ENCODE measurements at regions not wholly inside any gene's neighbourhood (a gene's known extent, or its start where the extent isn't known, plus 50 kb on each side); places are given as distances from the start of the nearest gene placed in this dataset.
"Not testable (repeated sequence)": the region's sequence is repeated elsewhere in the genome, so short reads cannot be mapped to it uniquely, and the experiment has no call there.

- CTCF ChIA-PET, result no interaction called here
- Mint-ChIP-seq H3K4me1 (ENCODE audit: low read depth) (no peaks in the 10 kb centered on the region), H3K36me3 (ENCODE audit: low read depth) (no peaks in the 10 kb centered on the region), H3K27ac (no peak overlapping the region), H3K4me3 (no peak overlapping the region), H3K27me3 (ENCODE audit: low read depth) (peaks cover 5% of the 10 kb centered on the region), H3K9me3 (no peaks in the 10 kb centered on the region)
- intact Hi-C loops (cut with micrococcal nuclease), result no loop called here
- DNase-seq, result no peak
These were observed 514.4 kb downstream of the XYLT1 start for GRCh38 chr16:16956376-16956775.

- CTCF ChIA-PET, result no interaction called here
- intact Hi-C loops (cut with micrococcal nuclease), result no loop called here
- H3K4me3 Mint-ChIP-seq, result no peak overlapping the region
- no peaks in the 10 kb centered on the region for H3K36me3 Mint-ChIP-seq (ENCODE audit: low read depth)
- peaks cover 5% of the 10 kb centered on the region for H3K27me3 Mint-ChIP-seq (ENCODE audit: low read depth)
- DNase-seq, result no peak
- H3K27ac Mint-ChIP-seq, result no peak overlapping the region
- no peaks in the 10 kb centered on the region for H3K9me3 Mint-ChIP-seq
- H3K4me1 Mint-ChIP-seq (ENCODE audit: low read depth), result no peaks in the 10 kb centered on the region
These were observed 510.0 kb downstream of the XYLT1 start for GRCh38 chr16:16960785-16961184.

GRCh38 chr16:16966439-16966838, 504.3 kb downstream of the XYLT1 start:
- CTCF ChIA-PET, result no interaction called here
- Mint-ChIP-seq H3K4me1 (ENCODE audit: low read depth) (no peaks in the 10 kb centered on the region), H3K4me3 (no peak overlapping the region), H3K27ac (no peak overlapping the region), H3K27me3 (ENCODE audit: low read depth) (peaks cover 2% of the 10 kb centered on the region), H3K36me3 (ENCODE audit: low read depth) (no peaks in the 10 kb centered on the region), H3K9me3 (no peaks in the 10 kb centered on the region)
- intact Hi-C loops (cut with micrococcal nuclease), result no loop called here
- DNase-seq, result no peak

GRCh38 chr16:16971042-16971441, 499.7 kb downstream of the XYLT1 start:
- Mint-ChIP-seq H3K27ac (no peak overlapping the region), H3K4me1 (ENCODE audit: low read depth) (no peaks in the 10 kb centered on the region), H3K36me3 (ENCODE audit: low read depth) (no peaks in the 10 kb centered on the region), H3K27me3 (ENCODE audit: low read depth) (peaks cover 2% of the 10 kb centered on the region), H3K9me3 (no peaks in the 10 kb centered on the region), H3K4me3 (no peak overlapping the region)
- DNase-seq, result no peak
- CTCF ChIA-PET, result no interaction called here
- intact Hi-C loops (cut with micrococcal nuclease), result no loop called here

- Mint-ChIP-seq H3K36me3 (ENCODE audit: low read depth) (no peaks in the 10 kb centered on the region), H3K4me3 (no peak overlapping the region), H3K27me3 (ENCODE audit: low read depth) (no peaks in the 10 kb centered on the region), H3K27ac (no peak overlapping the region), H3K9me3 (no peaks in the 10 kb centered on the region), H3K4me1 (ENCODE audit: low read depth) (no peaks in the 10 kb centered on the region)
- CTCF ChIA-PET, result no interaction called here
- intact Hi-C loops (cut with micrococcal nuclease), result no loop called here
- DNase-seq, result no peak
These were observed 497.9 kb downstream of the XYLT1 start for GRCh38 chr16:16972831-16973230.

- DNase-seq, result no peak
- Mint-ChIP-seq H3K36me3 (ENCODE audit: low read depth) (no peaks in the 10 kb centered on the region), H3K9me3 (no peaks in the 10 kb centered on the region), H3K4me1 (ENCODE audit: low read depth) (no peaks in the 10 kb centered on the region), H3K27me3 (ENCODE audit: low read depth) (no peaks in the 10 kb centered on the region), H3K4me3 (no peak overlapping the region), H3K27ac (no peak overlapping the region)
- CTCF ChIA-PET, result no interaction called here
- intact Hi-C loops (cut with micrococcal nuclease), result no loop called here
These were observed 496.8 kb downstream of the XYLT1 start for GRCh38 chr16:16973707-16974591.

- H3K27me3 Mint-ChIP-seq (ENCODE audit: low read depth), result no peaks in the 10 kb centered on the region
- H3K27ac Mint-ChIP-seq, result no peak overlapping the region
- no peaks in the 10 kb centered on the region for H3K36me3 Mint-ChIP-seq (ENCODE audit: low read depth)
- no peaks in the 10 kb centered on the region for H3K9me3 Mint-ChIP-seq
- DNase-seq, result no peak
- CTCF ChIA-PET, result no interaction called here
- no peak overlapping the region for H3K4me3 Mint-ChIP-seq
- H3K4me1 Mint-ChIP-seq (ENCODE audit: low read depth), result no peaks in the 10 kb centered on the region
- intact Hi-C loops (cut with micrococcal nuclease), result no loop called here
These were observed 488.1 kb downstream of the XYLT1 start for GRCh38 chr16:16982614-16983013.

GRCh38 chr16:16983582-16983981, 487.2 kb downstream of the XYLT1 start:
- H3K27me3 Mint-ChIP-seq (ENCODE audit: low read depth), result no peaks in the 10 kb centered on the region
- no peak overlapping the region for H3K4me3 Mint-ChIP-seq
- no peaks in the 10 kb centered on the region for H3K9me3 Mint-ChIP-seq
- H3K4me1 Mint-ChIP-seq (ENCODE audit: low read depth), result no peaks in the 10 kb centered on the region
- no peak overlapping the region for H3K27ac Mint-ChIP-seq
- intact Hi-C loops (cut with micrococcal nuclease), result no loop called here
- CTCF ChIA-PET, result interaction anchor here (0.5 kb wide), 1 partner anchor 349 kb away, joined by 3 read pairs; no protein-coding TSS in a partner anchor
- DNase-seq, result no peak
- no peaks in the 10 kb centered on the region for H3K36me3 Mint-ChIP-seq (ENCODE audit: low read depth)

GRCh38 chr16:16984091-16984490, 486.7 kb downstream of the XYLT1 start:
- H3K4me3 Mint-ChIP-seq; H3K9me3 Mint-ChIP-seq; H3K27me3 Mint-ChIP-seq (ENCODE audit: low read depth); H3K27ac Mint-ChIP-seq; DNase-seq; H3K36me3 Mint-ChIP-seq (ENCODE audit: low read depth); H3K4me1 Mint-ChIP-seq (ENCODE audit: low read depth); intact Hi-C loops (cut with micrococcal nuclease): not testable (repeated sequence)
- CTCF ChIA-PET, result interaction anchor here (0.5 kb wide), 1 partner anchor 348 kb away, joined by 3 read pairs; no protein-coding TSS in a partner anchor

GRCh38 chr16:16985707-16986106, 485.1 kb downstream of the XYLT1 start:
- Mint-ChIP-seq H3K4me1 (ENCODE audit: low read depth) (no peaks in the 10 kb centered on the region), H3K27me3 (ENCODE audit: low read depth) (no peaks in the 10 kb centered on the region), H3K36me3 (ENCODE audit: low read depth) (no peaks in the 10 kb centered on the region), H3K4me3 (no peak overlapping the region), H3K27ac (no peak overlapping the region), H3K9me3 (no peaks in the 10 kb centered on the region)
- no peak for DNase-seq
- intact Hi-C loops (cut with micrococcal nuclease), result no loop called here
- CTCF ChIA-PET, result interaction anchor here (1.1 kb wide), 1 partner anchor 595 kb away, joined by 3 read pairs; no protein-coding TSS in a partner anchor

- Mint-ChIP-seq H3K9me3 (no peaks in the 10 kb centered on the region), H3K36me3 (ENCODE audit: low read depth) (no peaks in the 10 kb centered on the region), H3K27ac (no peak overlapping the region), H3K27me3 (ENCODE audit: low read depth) (no peaks in the 10 kb centered on the region), H3K4me1 (ENCODE audit: low read depth) (peaks cover 12% of the 10 kb centered on the region), H3K4me3 (no peak overlapping the region)
- CTCF ChIA-PET, result no interaction called here
- intact Hi-C loops (cut with micrococcal nuclease), result no loop called here
- no peak for DNase-seq
These were observed 481.8 kb downstream of the XYLT1 start for GRCh38 chr16:16988963-16989362.

- intact Hi-C loops (cut with micrococcal nuclease), result no loop called here
- Mint-ChIP-seq H3K27ac (no peak overlapping the region), H3K36me3 (ENCODE audit: low read depth) (no peaks in the 10 kb centered on the region), H3K4me3 (no peak overlapping the region), H3K4me1 (ENCODE audit: low read depth) (peaks cover 16% of the 10 kb centered on the region), H3K27me3 (ENCODE audit: low read depth) (no peaks in the 10 kb centered on the region), H3K9me3 (no peaks in the 10 kb centered on the region)
- DNase-seq, result no peak
- CTCF ChIA-PET, result no interaction called here
These were observed 481.4 kb downstream of the XYLT1 start for GRCh38 chr16:16989368-16989767.

- no peak for DNase-seq
These were observed 479.0 kb downstream of the XYLT1 start for GRCh38 chr16:16991711-16992110.

More at GRCh38 chr16:16991711-16992110, 479.0 kb downstream of the XYLT1 start:
- intact Hi-C loops (cut with micrococcal nuclease), result no loop called here
- no peaks in the 10 kb centered on the region for H3K27me3 Mint-ChIP-seq (ENCODE audit: low read depth)
- CTCF ChIA-PET, result no interaction called here
- no peak overlapping the region for H3K27ac Mint-ChIP-seq
- no peaks in the 10 kb centered on the region for H3K9me3 Mint-ChIP-seq
- no peak overlapping the region for H3K4me3 Mint-ChIP-seq
- H3K36me3 Mint-ChIP-seq (ENCODE audit: low read depth), result no peaks in the 10 kb centered on the region
- peaks cover 23% of the 10 kb centered on the region for H3K4me1 Mint-ChIP-seq (ENCODE audit: low read depth)
